ENCODE measurements at regions not wholly inside any gene's neighbourhood (a gene's known extent, or its start where the extent isn't known, plus 50 kb on each side); places are given as distances from the start of the nearest gene placed in this dataset.
"Not testable (repeated sequence)": the region's sequence is repeated elsewhere in the genome, so short reads cannot be mapped to it uniquely, and the experiment has no call there.

DNA sequence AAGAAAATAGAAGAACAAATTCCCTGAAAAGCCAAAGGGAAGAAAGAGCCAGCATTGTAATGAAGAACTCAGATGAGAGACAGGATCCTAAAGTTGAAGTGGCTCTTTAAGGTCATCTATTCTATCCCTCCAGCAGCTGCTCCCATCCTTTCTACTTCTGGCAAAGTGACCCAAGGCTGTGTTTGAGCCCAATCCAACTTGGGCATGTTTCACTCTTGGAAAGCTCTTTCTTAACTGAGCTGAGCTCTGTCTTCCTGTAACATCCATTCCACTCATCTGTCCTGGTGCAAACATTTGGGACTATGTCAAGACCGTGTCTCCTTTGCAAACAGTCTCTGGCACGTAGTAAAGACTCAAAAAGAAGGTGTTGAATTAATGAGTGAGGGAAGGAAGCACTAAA is 298.1 kb upstream of the IGF1R start:
- H3K27me3 ChIP-seq (ENCODE audit: control insufficient read depth, insufficient read depth, low read length) = no peaks in the 10 kb centered on the region
- no peaks in the 10 kb centered on the region for H3K36me3 ChIP-seq (replicated peaks; ENCODE audit: control insufficient read depth, insufficient read depth, low read length)
- no peak overlapping the region for H3K4me3 ChIP-seq (ENCODE audit: insufficient read depth, low read depth, low read length)
- DNase-seq = no peak

GRCh38 chr15:98358274-98358673 is 290.1 kb upstream of the IGF1R start:
- DNase-seq; H3K36me3 ChIP-seq (replicated peaks; ENCODE audit: control insufficient read depth, insufficient read depth, low read length); H3K27me3 ChIP-seq (ENCODE audit: control insufficient read depth, insufficient read depth, low read length); H3K4me3 ChIP-seq (ENCODE audit: insufficient read depth, low read depth, low read length): not testable (repeated sequence)

GRCh38 chr15:98358971-98359370 is 289.4 kb upstream of the IGF1R start:
- no peaks in the 10 kb centered on the region for H3K27me3 ChIP-seq (ENCODE audit: control insufficient read depth, insufficient read depth, low read length)
- no peak for DNase-seq
- no peaks in the 10 kb centered on the region for H3K36me3 ChIP-seq (replicated peaks; ENCODE audit: control insufficient read depth, insufficient read depth, low read length)
- no peak overlapping the region for H3K4me3 ChIP-seq (ENCODE audit: insufficient read depth, low read depth, low read length)

GRCh38 chr15:98363416-98363815 is 284.9 kb upstream of the IGF1R start:
- no peaks in the 10 kb centered on the region for H3K36me3 ChIP-seq (replicated peaks; ENCODE audit: control insufficient read depth, insufficient read depth, low read length)
- H3K27me3 ChIP-seq (ENCODE audit: control insufficient read depth, insufficient read depth, low read length) = no peaks in the 10 kb centered on the region
- DNase-seq = no peak
- no peak overlapping the region for H3K4me3 ChIP-seq (ENCODE audit: insufficient read depth, low read depth, low read length)

DNA sequence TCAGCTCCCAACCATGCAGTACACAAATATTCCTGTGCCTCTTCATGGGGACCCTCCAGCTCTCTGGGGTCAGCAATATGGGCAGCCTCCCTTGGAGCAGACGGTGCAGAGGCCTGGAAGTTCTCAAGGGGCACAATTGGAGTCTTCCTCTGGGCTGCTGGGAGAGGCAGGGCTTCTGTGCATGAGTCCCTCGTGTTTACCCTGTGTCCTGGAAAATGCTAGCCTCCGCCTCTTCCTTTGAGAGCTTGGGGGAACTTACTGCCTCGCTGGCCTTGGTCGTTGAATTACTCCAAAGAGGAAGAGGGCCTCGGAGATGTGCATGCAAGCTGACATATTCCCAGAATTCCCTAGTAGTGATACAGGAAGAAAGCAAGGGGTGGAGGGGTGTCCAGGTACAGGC is 284.4 kb upstream of the IGF1R start:
- no peaks in the 10 kb centered on the region for H3K27me3 ChIP-seq (ENCODE audit: control insufficient read depth, insufficient read depth, low read length)
- no peak for DNase-seq
- H3K4me3 ChIP-seq (ENCODE audit: insufficient read depth, low read depth, low read length) = no peak overlapping the region
- no peaks in the 10 kb centered on the region for H3K36me3 ChIP-seq (replicated peaks; ENCODE audit: control insufficient read depth, insufficient read depth, low read length)

- Histone ChIP-seq H3K4me3 (ENCODE audit: insufficient read depth, low read depth, low read length) (no peak overlapping the region), H3K36me3 (replicated peaks; ENCODE audit: control insufficient read depth, insufficient read depth, low read length) (no peaks in the 10 kb centered on the region), H3K27me3 (ENCODE audit: control insufficient read depth, insufficient read depth, low read length) (no peaks in the 10 kb centered on the region)
- no peak for DNase-seq
Measured at GRCh38 chr15:98369081-98369716, 279.1 kb upstream of the IGF1R start.

DNA sequence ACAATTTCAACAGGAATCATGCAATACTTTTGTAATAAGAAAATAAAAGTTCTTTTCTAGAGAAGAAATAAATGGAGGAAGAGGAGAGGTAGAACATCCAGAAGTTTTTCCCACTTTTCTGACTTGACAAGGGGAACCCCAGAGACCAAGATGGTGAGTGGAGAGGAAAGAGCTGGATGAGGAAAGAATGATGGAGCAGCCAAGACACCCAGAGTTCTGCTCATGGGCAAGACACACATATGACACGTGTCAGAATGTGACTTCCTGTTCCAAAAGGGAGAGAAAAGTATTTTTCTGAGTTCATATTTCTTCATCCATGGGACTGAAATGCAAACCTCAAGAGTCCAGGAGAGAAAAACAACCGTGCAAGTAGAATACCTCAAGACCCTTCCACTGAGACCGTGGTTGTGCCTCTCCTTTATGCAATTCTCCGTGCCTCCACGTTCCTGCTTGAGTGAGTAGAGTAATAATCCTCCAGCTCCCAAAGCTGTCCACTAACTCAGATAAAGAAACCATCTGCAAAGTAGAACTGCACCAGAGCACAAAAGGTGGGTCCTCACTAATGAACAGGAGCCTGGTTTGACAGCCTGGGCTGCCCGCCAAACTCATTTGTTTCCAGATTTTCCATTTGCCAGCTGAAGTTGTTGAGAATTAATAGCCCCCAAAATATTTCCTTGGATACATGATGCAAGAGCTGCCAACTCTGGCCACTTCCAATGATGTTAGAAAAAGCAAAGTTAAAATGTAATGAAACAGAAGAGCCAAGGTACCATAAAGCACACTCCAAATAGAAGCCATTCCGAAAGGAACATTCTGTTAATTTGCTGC is 272.6 kb upstream of the IGF1R start:
- Histone ChIP-seq H3K4me3 (ENCODE audit: insufficient read depth, low read depth, low read length) (no peak overlapping the region), H3K27me3 (ENCODE audit: control insufficient read depth, insufficient read depth, low read length) (no peaks in the 10 kb centered on the region)
- no peak for DNase-seq

DNA sequence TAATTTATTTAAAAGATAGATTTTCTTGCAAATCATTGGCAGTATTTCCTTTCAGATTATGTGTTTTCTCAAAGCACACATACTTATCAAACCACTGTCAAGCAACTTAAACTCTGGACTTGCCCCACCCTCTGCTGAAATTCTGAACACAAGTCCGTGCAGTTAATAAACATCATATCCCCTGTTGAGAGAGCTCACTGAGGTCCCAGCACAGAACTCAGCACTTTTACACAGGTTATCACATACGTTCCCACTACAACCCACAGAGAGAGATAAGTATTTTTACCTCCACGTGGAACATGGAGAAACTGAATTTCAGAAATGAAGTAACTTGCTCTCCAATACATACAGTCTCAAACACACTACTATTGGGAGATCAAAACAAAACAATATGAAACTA is 267.6 kb upstream of the IGF1R start:
- Histone ChIP-seq H3K27me3 (ENCODE audit: control insufficient read depth, insufficient read depth, low read length) (no peaks in the 10 kb centered on the region), H3K4me3 (ENCODE audit: insufficient read depth, low read depth, low read length) (no peak overlapping the region), H3K36me3 (replicated peaks; ENCODE audit: control insufficient read depth, insufficient read depth, low read length) (no peaks in the 10 kb centered on the region)
- DNase-seq = no peak

More for the DNA sequence above, 272.6 kb upstream of the IGF1R start:
- H3K36me3 ChIP-seq (replicated peaks; ENCODE audit: control insufficient read depth, insufficient read depth, low read length) = no peaks in the 10 kb centered on the region

- no peaks in the 10 kb centered on the region for H3K27me3 ChIP-seq (ENCODE audit: control insufficient read depth, insufficient read depth, low read length)
- no peaks in the 10 kb centered on the region for H3K36me3 ChIP-seq (replicated peaks; ENCODE audit: control insufficient read depth, insufficient read depth, low read length)
- DNase-seq = no peak
- H3K4me3 ChIP-seq (ENCODE audit: insufficient read depth, low read depth, low read length) = no peak overlapping the region
Measured at GRCh38 chr15:98381446-98381845, 266.9 kb upstream of the IGF1R start.

GRCh38 chr15:98382139-98382538 is 266.2 kb upstream of the IGF1R start:
- Histone ChIP-seq H3K27me3 (ENCODE audit: control insufficient read depth, insufficient read depth, low read length) (no peaks in the 10 kb centered on the region), H3K36me3 (replicated peaks; ENCODE audit: control insufficient read depth, insufficient read depth, low read length) (no peaks in the 10 kb centered on the region), H3K4me3 (ENCODE audit: insufficient read depth, low read depth, low read length) (no peak overlapping the region)
- peak; percentile 55 for DNase-seq

DNA sequence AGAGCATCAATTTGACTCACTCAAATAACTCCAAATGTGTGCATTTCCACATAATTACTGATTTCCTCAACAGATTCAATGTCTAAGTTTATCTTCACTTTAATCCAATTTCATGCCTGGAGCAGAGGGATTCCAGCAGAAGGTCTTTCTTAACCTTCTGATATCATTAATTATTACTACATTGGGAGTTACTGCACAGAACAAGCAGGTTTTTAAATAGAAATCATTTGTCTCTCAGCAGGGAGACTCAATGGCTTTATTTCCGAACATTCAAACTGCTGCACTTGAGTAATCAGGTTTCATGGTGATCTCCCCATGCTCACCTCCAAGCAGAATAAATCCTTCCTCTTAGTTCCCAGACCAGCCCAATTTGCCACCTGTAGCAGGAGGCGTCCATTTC is 264.8 kb upstream of the IGF1R start:
- Histone ChIP-seq H3K27me3 (ENCODE audit: control insufficient read depth, insufficient read depth, low read length) (no peaks in the 10 kb centered on the region), H3K4me3 (ENCODE audit: insufficient read depth, low read depth, low read length) (no peak overlapping the region), H3K36me3 (replicated peaks; ENCODE audit: control insufficient read depth, insufficient read depth, low read length) (no peaks in the 10 kb centered on the region)
- DNase-seq = no peak

DNA sequence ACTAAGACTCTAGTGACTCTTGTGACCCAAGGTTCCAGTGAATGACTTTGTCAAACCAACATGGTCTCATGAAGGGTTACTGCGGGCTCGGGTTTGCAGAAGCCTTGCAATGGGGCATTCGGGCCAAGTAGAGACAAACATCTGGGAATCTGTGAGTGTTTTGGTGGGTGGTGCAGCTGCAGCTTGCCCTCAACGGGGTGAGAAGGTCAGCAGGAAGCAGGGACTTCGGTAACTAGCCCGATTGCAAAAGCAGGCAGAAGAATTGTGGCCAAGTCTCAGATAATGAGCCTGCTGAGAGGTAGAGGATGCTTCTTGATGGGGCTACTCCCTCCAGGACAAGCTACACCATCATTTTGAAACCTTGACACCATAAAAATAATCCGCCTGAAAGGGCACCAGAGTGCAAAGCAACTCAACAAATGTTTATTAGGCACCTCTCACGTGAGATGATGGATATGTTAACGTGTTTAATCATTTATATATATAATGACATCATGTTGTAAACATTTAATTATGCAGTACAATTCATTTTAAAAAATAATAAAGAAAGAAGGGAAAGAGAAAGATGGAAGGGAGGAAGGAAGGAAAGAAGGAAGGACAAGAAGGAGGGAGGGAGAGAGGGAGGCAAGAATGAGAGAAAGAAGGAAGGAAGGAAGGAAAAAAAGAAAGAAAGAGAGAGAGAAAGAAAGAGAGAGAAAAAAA is 263.9 kb upstream of the IGF1R start:
- H3K27me3 ChIP-seq (ENCODE audit: control insufficient read depth, insufficient read depth, low read length) = no peaks in the 10 kb centered on the region
- no peak for DNase-seq

GRCh38 chr15:98385752-98386381 is 262.5 kb upstream of the IGF1R start:
- Histone ChIP-seq H3K36me3 (replicated peaks; ENCODE audit: control insufficient read depth, insufficient read depth, low read length) (no peaks in the 10 kb centered on the region), H3K4me3 (ENCODE audit: insufficient read depth, low read depth, low read length) (no peak overlapping the region), H3K27me3 (ENCODE audit: control insufficient read depth, insufficient read depth, low read length) (no peaks in the 10 kb centered on the region)
- DNase-seq = no peak

More for the DNA sequence above, 263.9 kb upstream of the IGF1R start:
- Histone ChIP-seq H3K36me3 (replicated peaks; ENCODE audit: control insufficient read depth, insufficient read depth, low read length) (no peaks in the 10 kb centered on the region), H3K4me3 (ENCODE audit: insufficient read depth, low read depth, low read length) (no peak overlapping the region)

DNA sequence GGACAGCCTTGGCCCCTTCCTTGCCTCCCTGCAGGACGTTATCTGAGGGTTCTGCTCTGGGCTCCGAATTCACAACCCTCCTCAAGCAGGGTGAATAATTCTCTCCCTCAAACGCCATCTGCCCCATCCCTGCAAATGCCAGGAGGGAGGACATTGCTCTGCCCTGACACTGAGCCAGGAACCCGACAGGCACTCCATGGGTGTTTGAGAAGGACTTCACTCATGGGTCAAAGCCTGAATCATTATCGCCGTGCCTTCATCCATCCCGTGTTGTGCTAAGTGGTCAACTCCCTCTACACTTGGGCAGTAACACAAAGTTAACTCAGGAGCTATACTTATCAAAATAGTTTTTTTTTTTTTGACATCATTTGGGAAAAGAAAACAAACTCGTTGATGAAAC is 261.8 kb upstream of the IGF1R start:
- no peak for DNase-seq
- no peaks in the 10 kb centered on the region for H3K27me3 ChIP-seq (ENCODE audit: control insufficient read depth, insufficient read depth, low read length)
- no peaks in the 10 kb centered on the region for H3K36me3 ChIP-seq (replicated peaks; ENCODE audit: control insufficient read depth, insufficient read depth, low read length)
- no peak overlapping the region for H3K4me3 ChIP-seq (ENCODE audit: insufficient read depth, low read depth, low read length)
